ENCODE measurements at regions not wholly inside any gene's neighbourhood (a gene's known extent, or its start where the extent isn't known, plus 50 kb on each side); places are given as distances from the start of the nearest gene placed in this dataset.

GRCh38 chr5:120361941-120362340 is 102.2 kb upstream of the PRR16 start:
- no peaks in the 10 kb centered on the region for H3K36me3 ChIP-seq (ENCODE audit: control insufficient read depth, insufficient read depth, low read length)
- no peak for DNase-seq (ENCODE audit: extremely low read depth, insufficient read length)
- no peak overlapping the region for H3K4me3 ChIP-seq (replicated peaks; ENCODE audit: low read depth, low read length)
- no peaks in the 10 kb centered on the region for H3K27me3 ChIP-seq (replicated peaks; ENCODE audit: control insufficient read depth, insufficient read depth, low read length)
- TF ChIP-seq CTCF (IDR thresholded peaks at IDR 0.05; ENCODE audit: insufficient read depth, low read length, poor library complexity, severe bottlenecking) = no peak

GRCh38 chr5:120362426-120362825 is 101.7 kb upstream of the PRR16 start:
- Histone ChIP-seq H3K4me3 (replicated peaks; ENCODE audit: low read depth, low read length) (no peak overlapping the region), H3K27me3 (replicated peaks; ENCODE audit: control insufficient read depth, insufficient read depth, low read length) (no peaks in the 10 kb centered on the region), H3K36me3 (ENCODE audit: control insufficient read depth, insufficient read depth, low read length) (no peaks in the 10 kb centered on the region)
- no peak for TF ChIP-seq CTCF (IDR thresholded peaks at IDR 0.05; ENCODE audit: insufficient read depth, low read length, poor library complexity, severe bottlenecking)
- no peak for DNase-seq (ENCODE audit: extremely low read depth, insufficient read length)

- TF ChIP-seq CTCF (IDR thresholded peaks at IDR 0.05; ENCODE audit: insufficient read depth, low read length, poor library complexity, severe bottlenecking) = no peak
- Histone ChIP-seq H3K4me3 (replicated peaks; ENCODE audit: low read depth, low read length) (no peak overlapping the region), H3K36me3 (ENCODE audit: control insufficient read depth, insufficient read depth, low read length) (no peaks in the 10 kb centered on the region), H3K27me3 (replicated peaks; ENCODE audit: control insufficient read depth, insufficient read depth, low read length) (no peaks in the 10 kb centered on the region)
- DNase-seq (ENCODE audit: extremely low read depth, insufficient read length) = no peak
Measured at GRCh38 chr5:120365656-120366446, 98.2 kb upstream of the PRR16 start.

GRCh38 chr5:120367896-120368634 is 96.0 kb upstream of the PRR16 start:
- Histone ChIP-seq H3K4me3 (replicated peaks; ENCODE audit: low read depth, low read length) (no peak overlapping the region), H3K36me3 (ENCODE audit: control insufficient read depth, insufficient read depth, low read length) (no peaks in the 10 kb centered on the region), H3K27me3 (replicated peaks; ENCODE audit: control insufficient read depth, insufficient read depth, low read length) (no peaks in the 10 kb centered on the region)
- no peak for DNase-seq (ENCODE audit: extremely low read depth, insufficient read length)
- TF ChIP-seq CTCF (IDR thresholded peaks at IDR 0.05; ENCODE audit: insufficient read depth, low read length, poor library complexity, severe bottlenecking) = no peak

GRCh38 chr5:120368923-120369715 is 95.0 kb upstream of the PRR16 start:
- no peak for DNase-seq (ENCODE audit: extremely low read depth, insufficient read length)
- no peak for TF ChIP-seq CTCF (IDR thresholded peaks at IDR 0.05; ENCODE audit: insufficient read depth, low read length, poor library complexity, severe bottlenecking)
- H3K27me3 ChIP-seq (replicated peaks; ENCODE audit: control insufficient read depth, insufficient read depth, low read length) = no peaks in the 10 kb centered on the region
- no peak overlapping the region for H3K4me3 ChIP-seq (replicated peaks; ENCODE audit: low read depth, low read length)
- H3K36me3 ChIP-seq (ENCODE audit: control insufficient read depth, insufficient read depth, low read length) = no peaks in the 10 kb centered on the region

Measured in GM06990 (cell line).